Prostate gland (tissue), 2 donors: ENCODE measurements at regions not wholly inside any gene's neighbourhood (a gene's known extent, or its start where the extent isn't known, plus 50 kb on each side); places are given as distances from the start of the nearest gene placed in this dataset.

Source experiments
- DNase-seq: peaks from one replicate; pipeline ENCODE4 v3.0.0-alpha.2; 2019; ENCODE audit warnings: low spot score
- H3K27ac ChIP-seq, 2 donors: fragments of 200-600 bp; sonication (generic); 2 replicates each; pipeline ENCODE4 v1.5.1; 2017 to 2019
- H3K27me3 ChIP-seq: fragments of 200-600 bp; sonication (generic); replicated peaks from 2 replicates; pipeline ENCODE4 v1.5.1; 2019; ENCODE audit not compliant: insufficient read depth
- H3K36me3 ChIP-seq, 2 donors: fragments of 200-600 bp; sonication (generic); 1 replicate in 1 of 2; 2 replicates in 1 of 2; pipeline versions ENCODE4 v1.5.1 to v1.8.1; 2017 to 2019
- H3K4me1 ChIP-seq: fragments of 200-600 bp; sonication (generic); replicated peaks from 2 replicates; pipeline ENCODE4 v1.5.1; 2019
- H3K4me3 ChIP-seq, 2 donors: fragments of 200-600 bp; sonication (generic); 2 replicates each; pipeline ENCODE4 v1.5.1; 2017 to 2019
- H3K9me3 ChIP-seq: fragments of 200-600 bp; sonication (generic); 2 replicates; pipeline ENCODE4 v1.5.1; 2017
- CTCF ChIP-seq, 4 experiments: fragments of 200-600 bp in 2 of 4; fragments of 450-650 bp in 2 of 4; sonication (generic) in 2 of 4; IDR thresholded peaks; 1 replicate in 3 of 4; 2 replicates in 1 of 4; pipeline ENCODE4 v1.5.1; 2016 to 2019; ENCODE audit warnings: antibody characterized with exemption in 4 of 4, mild to moderate bottlenecking in 2 of 4, moderate library complexity in 2 of 4
- POLR2A ChIP-seq: fragments of 450-650 bp; IDR thresholded peaks from one replicate; pipeline ENCODE4 v1.6.1; 2016; ENCODE audit warnings: antibody characterized with exemption, mild to moderate bottlenecking
- POLR2AphosphoS5 ChIP-seq: sonication (generic); formaldehyde crosslinking; IDR thresholded peaks from one replicate; pipeline ENCODE4 v1.6.1; 2017; ENCODE audit warnings: antibody characterized with exemption
- WGBS: methylation state at CpG from one replicate; pipeline ENCODE4 v1.1.5; 2018; 5-methylcytosine and 5-hydroxymethylcytosine counted together
- intact Hi-C: fragments of 100-400 bp; cut with DNase I; formaldehyde crosslinking; loops from one replicate; pipeline ENCODE4 v1.14.2; 2022

GRCh38 chr6:147823936-147824335 is 315.4 kb downstream of the SAMD5 start:
- H3K4me1 ChIP-seq: no peaks in the 10 kb centered on the region
- H3K9me3 ChIP-seq: no peaks in the 10 kb centered on the region
- H3K27me3 ChIP-seq: no peaks in the 10 kb centered on the region
- no peak overlapping the region for H3K4me3 ChIP-seq
- TF ChIP-seq POLR2AphosphoS5 (no peak), POLR2A (no peak), CTCF (IDR thresholded peaks at IDR 0.05) (no peak)
- H3K27ac ChIP-seq: no peak overlapping the region
- H3K36me3 ChIP-seq: no peaks in the 10 kb centered on the region
- intact Hi-C loops: no loop called here
- no peak for DNase-seq
- 78% methylated on average over 2 of the region's 2 CpGs for WGBS

DNA sequence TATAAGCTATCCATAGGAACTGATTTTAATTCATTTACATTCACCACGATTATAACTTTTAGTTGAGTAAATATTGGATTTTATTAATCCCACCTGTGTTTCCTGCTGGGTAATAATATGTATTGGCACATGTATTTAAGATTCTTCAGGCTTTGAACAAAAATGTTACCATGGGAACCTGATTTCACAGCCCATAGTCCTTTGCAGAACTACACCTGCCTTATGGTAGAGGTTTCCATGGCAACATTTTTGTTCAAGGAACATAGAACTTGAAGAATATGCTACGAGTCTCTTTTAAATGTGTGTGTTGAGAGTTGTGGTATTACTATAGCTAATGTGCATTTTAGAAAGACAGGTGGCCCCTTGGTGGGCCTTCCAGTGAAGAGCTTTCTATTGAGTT is 317.4 kb downstream of the SAMD5 start:
- 67% methylated on average over 2 of the region's 2 CpGs for WGBS
- intact Hi-C loops: no loop called here
- no peaks in the 10 kb centered on the region for H3K27me3 ChIP-seq
- no peaks in the 10 kb centered on the region for H3K36me3 ChIP-seq
- H3K9me3 ChIP-seq: no peaks in the 10 kb centered on the region
- H3K27ac ChIP-seq: no peak overlapping the region
- no peaks in the 10 kb centered on the region for H3K4me1 ChIP-seq
- H3K4me3 ChIP-seq: no peak overlapping the region
- DNase-seq: no peak
- TF ChIP-seq POLR2AphosphoS5 (no peak), CTCF (IDR thresholded peaks at IDR 0.05) (no peak), POLR2A (no peak)

GRCh38 chr6:147826698-147827097 is 318.2 kb downstream of the SAMD5 start:
- WGBS: 65% methylated on average over 4 of the region's 4 CpGs
- H3K27me3 ChIP-seq: no peaks in the 10 kb centered on the region
- no peak for DNase-seq
- TF ChIP-seq POLR2A (no peak), POLR2AphosphoS5 (no peak), CTCF (IDR thresholded peaks at IDR 0.05) (no peak)
- H3K9me3 ChIP-seq: no peaks in the 10 kb centered on the region
- H3K27ac ChIP-seq: no peak overlapping the region
- H3K4me1 ChIP-seq: no peaks in the 10 kb centered on the region
- no peaks in the 10 kb centered on the region for H3K36me3 ChIP-seq
- intact Hi-C loops: no loop called here
- no peak overlapping the region for H3K4me3 ChIP-seq

GRCh38 chr6:147829418-147829817 is 320.9 kb downstream of the SAMD5 start:
- no peak for DNase-seq
- no peak overlapping the region for H3K27ac ChIP-seq
- TF ChIP-seq POLR2AphosphoS5 (no peak), POLR2A (no peak), CTCF (IDR thresholded peaks at IDR 0.05) (no peak)
- no peaks in the 10 kb centered on the region for H3K27me3 ChIP-seq
- no peaks in the 10 kb centered on the region for H3K36me3 ChIP-seq
- 96% methylated on average over 1 of the region's 1 CpG for WGBS
- H3K4me3 ChIP-seq: no peak overlapping the region
- H3K9me3 ChIP-seq: no peaks in the 10 kb centered on the region
- intact Hi-C loops: no loop called here
- no peaks in the 10 kb centered on the region for H3K4me1 ChIP-seq

- no peaks in the 10 kb centered on the region for H3K9me3 ChIP-seq
- TF ChIP-seq POLR2A (no peak), CTCF (IDR thresholded peaks at IDR 0.05) (no peak), POLR2AphosphoS5 (no peak)
- no peaks in the 10 kb centered on the region for H3K4me1 ChIP-seq
- intact Hi-C loops: no loop called here
- H3K27ac ChIP-seq: no peak overlapping the region
- no peaks in the 10 kb centered on the region for H3K27me3 ChIP-seq
- no peak for DNase-seq
- no peak overlapping the region for H3K4me3 ChIP-seq
- no peaks in the 10 kb centered on the region for H3K36me3 ChIP-seq
Measured at GRCh38 chr6:147829835-147830234, 321.3 kb downstream of the SAMD5 start.
